GM10266 (cell line): ENCODE measurements at regions not wholly inside any gene's neighbourhood (a gene's known extent, or its start where the extent isn't known, plus 50 kb on each side); places are given as distances from the start of the nearest gene placed in this dataset.
"Not testable (repeated sequence)": the region's sequence is repeated elsewhere in the genome, so short reads cannot be mapped to it uniquely, and the experiment has no call there.

Experiments used
- DNase-seq: peaks from one replicate; pipeline ENCODE4 v3.0.0; 2012; ENCODE audit errors: extremely low spot score
- CTCF ChIP-seq: IDR thresholded peaks from 2 replicates; pipeline ENCODE4 v1.5.1; 2012; ENCODE audit warnings: mild to moderate bottlenecking, low read depth; ENCODE audit not compliant: control insufficient read depth, insufficient read depth; ENCODE audit errors: missing control alignments

DNA sequence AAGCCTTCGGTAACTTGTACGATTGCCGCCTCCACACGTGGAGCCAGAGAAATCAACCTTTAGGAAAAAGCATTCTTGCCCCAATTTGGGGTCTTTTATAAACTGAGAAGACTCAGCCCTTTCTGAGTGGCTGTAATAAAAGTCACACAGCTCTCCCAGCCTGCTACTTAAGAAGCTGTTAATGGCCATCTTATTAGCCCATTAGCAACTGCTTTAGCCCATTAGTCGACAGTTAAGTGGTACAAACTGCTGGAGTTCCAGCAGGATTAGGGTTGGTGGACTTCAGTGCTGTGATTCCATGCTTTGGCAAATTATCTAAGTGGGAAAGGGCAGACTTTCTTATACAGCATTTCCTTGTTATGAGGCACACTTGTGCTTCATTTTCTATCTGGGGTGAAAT is 461.3 kb downstream of the RPS6KC1 start:
- no peak for TF ChIP-seq CTCF
- no peak for DNase-seq

DNA sequence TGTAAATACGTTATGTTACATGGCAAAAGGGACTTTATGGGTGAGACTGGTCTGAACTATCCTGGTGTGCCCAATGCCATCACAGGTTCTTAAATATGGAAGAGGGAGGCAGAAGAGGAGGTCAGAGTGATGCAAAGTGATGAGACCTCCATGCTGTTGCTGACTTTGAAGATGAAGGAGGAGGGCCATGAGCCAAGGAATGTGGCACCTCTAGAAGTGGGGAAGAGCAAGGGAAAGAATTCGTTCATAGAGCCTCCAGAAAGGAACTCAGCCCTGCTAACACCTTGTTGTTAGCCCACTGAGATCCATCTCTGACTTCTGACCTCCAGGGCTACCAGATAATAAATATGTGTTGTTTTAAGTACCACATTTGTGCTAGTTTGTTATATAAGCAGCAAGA is 462.0 kb downstream of the RPS6KC1 start:
- TF ChIP-seq CTCF = no peak
- DNase-seq = no peak

GRCh38 chr1:213514408-213515179 is 463.6 kb downstream of the RPS6KC1 start:
- DNase-seq = not testable (repeated sequence)

- no peak for DNase-seq
- no peak for TF ChIP-seq CTCF
These were observed 468.1 kb downstream of the RPS6KC1 start for GRCh38 chr1:213519098-213519497.

GRCh38 chr1:213521206-213521605 is 466.6 kb upstream of the PROX1 start:
- no peak for TF ChIP-seq CTCF
- DNase-seq = no peak

GRCh38 chr1:213523781-213524398 is 463.9 kb upstream of the PROX1 start:
- no peak for DNase-seq
- no peak for TF ChIP-seq CTCF

- no peak for DNase-seq
- no peak for TF ChIP-seq CTCF
These were observed 461.5 kb upstream of the PROX1 start for GRCh38 chr1:213526306-213526705.
